MCF 10A (cell line): ENCODE measurements at regions not wholly inside any gene's neighbourhood (a gene's known extent, or its start where the extent isn't known, plus 50 kb on each side); places are given as distances from the start of the nearest gene placed in this dataset.

ENCODE experiments used
- BruUV-seq: library from RNA; stranded (reverse); fragments of 400-500 nt; replicated peaks from 2 replicates; lab custom pipeline; 2021; lab: Mats Ljungman, UMichigan
- CTCF ChIA-PET: fragments of 300-600 bp; sonication (Branson Sonifier 250); formaldehyde crosslinking; extraction: SDS; loops from one replicate; lab custom pipeline; 2021; ENCODE audit warnings: antibody characterized with exemption, inconsistent platforms; lab: Yijun Ruan, JAX
- POLR2A ChIA-PET: fragments of 300-600, 350-650 bp; sonication (Branson Sonifier 250); formaldehyde crosslinking; extraction: SDS; loops from one replicate; lab custom pipeline; 2020; ENCODE audit warnings: antibody characterized with exemption, inconsistent platforms; lab: Yijun Ruan, JAX
- DNase-seq: peaks from one replicate; pipeline ENCODE4 v3.0.0-alpha.2; 2018; ENCODE audit not compliant: unreplicated experiment
- H3K27ac Mint-ChIP-seq: one replicate; pipeline ENCODE4 v1.8.0; 2022; ENCODE audit warnings: mild to moderate bottlenecking, low read depth, mixed read lengths; ENCODE audit not compliant: unreplicated experiment
- H3K27me3 Mint-ChIP-seq: one replicate; pipeline ENCODE4 v1.8.0; 2022; ENCODE audit warnings: mixed read lengths; ENCODE audit not compliant: insufficient read depth, unreplicated experiment
- H3K36me3 Mint-ChIP-seq: one replicate; pipeline ENCODE4 v1.8.0; 2022; ENCODE audit warnings: mild to moderate bottlenecking, moderate library complexity, mixed read lengths; ENCODE audit not compliant: insufficient read depth, unreplicated experiment
- H3K4me1 Mint-ChIP-seq: one replicate; pipeline ENCODE4 v1.8.0; 2022; ENCODE audit warnings: mixed read lengths; ENCODE audit not compliant: insufficient read depth, unreplicated experiment
- H3K4me3 Mint-ChIP-seq: one replicate; pipeline ENCODE4 v1.8.0; 2022; ENCODE audit warnings: mild to moderate bottlenecking, moderate library complexity, mixed read lengths; ENCODE audit not compliant: unreplicated experiment
- H3K9me3 Mint-ChIP-seq: one replicate; pipeline ENCODE4 v1.8.0; 2022; ENCODE audit warnings: mixed read lengths; ENCODE audit not compliant: unreplicated experiment
- intact Hi-C: fragments of 100-400 bp; cut with micrococcal nuclease; formaldehyde crosslinking; loops from 2 replicates; pipeline ENCODE4 v1.14.1; 2022
- TF ChIP-seq, protein P1 (sequence below): fragments of 200-600 bp; IDR thresholded peaks from one replicate; pipeline ENCODE4 v1.8.0; 2022; ENCODE audit warnings: antibody characterized with exemption, mild to moderate bottlenecking; ENCODE audit not compliant: unreplicated experiment

DNA sequence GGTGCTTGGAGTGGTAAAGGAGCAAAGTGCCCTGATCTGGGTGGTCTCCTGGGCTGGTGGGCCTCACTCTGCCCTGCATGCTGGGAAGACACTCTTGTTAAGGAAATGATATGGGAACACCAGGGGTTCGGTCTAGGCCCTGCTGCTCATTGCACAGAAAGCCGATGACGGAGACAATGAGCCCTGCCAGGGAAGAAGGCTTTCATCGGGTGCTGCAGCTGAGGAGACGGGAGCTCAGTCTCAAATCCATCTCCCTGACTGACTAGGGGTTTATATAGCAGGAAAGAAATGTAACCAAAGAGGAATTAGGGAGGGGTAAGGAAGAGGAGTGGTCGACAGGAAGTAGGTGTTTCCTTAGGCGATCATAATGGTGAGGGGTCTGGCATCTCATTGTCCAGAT lies 253.4 kb downstream of the TEX29 start:
- CTCF ChIA-PET: no interaction called here
- H3K9me3 Mint-ChIP-seq: peaks cover 34% of the 10 kb centered on the region
- no peaks in the 10 kb centered on the region for H3K27me3 Mint-ChIP-seq
- H3K4me1 Mint-ChIP-seq: no peaks in the 10 kb centered on the region
- H3K4me3 Mint-ChIP-seq: no peak overlapping the region
- no peak for DNase-seq
- no peaks in the 10 kb centered on the region for H3K36me3 Mint-ChIP-seq
- POLR2A ChIA-PET: no interaction called here
- no peak overlapping the region for H3K27ac Mint-ChIP-seq
- TF ChIP-seq, protein P1, sequence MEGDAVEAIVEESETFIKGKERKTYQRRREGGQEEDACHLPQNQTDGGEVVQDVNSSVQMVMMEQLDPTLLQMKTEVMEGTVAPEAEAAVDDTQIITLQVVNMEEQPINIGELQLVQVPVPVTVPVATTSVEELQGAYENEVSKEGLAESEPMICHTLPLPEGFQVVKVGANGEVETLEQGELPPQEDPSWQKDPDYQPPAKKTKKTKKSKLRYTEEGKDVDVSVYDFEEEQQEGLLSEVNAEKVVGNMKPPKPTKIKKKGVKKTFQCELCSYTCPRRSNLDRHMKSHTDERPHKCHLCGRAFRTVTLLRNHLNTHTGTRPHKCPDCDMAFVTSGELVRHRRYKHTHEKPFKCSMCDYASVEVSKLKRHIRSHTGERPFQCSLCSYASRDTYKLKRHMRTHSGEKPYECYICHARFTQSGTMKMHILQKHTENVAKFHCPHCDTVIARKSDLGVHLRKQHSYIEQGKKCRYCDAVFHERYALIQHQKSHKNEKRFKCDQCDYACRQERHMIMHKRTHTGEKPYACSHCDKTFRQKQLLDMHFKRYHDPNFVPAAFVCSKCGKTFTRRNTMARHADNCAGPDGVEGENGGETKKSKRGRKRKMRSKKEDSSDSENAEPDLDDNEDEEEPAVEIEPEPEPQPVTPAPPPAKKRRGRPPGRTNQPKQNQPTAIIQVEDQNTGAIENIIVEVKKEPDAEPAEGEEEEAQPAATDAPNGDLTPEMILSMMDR: no peak
- BruUV-seq: no TSS peak
- intact Hi-C loops: no loop called here

DNA sequence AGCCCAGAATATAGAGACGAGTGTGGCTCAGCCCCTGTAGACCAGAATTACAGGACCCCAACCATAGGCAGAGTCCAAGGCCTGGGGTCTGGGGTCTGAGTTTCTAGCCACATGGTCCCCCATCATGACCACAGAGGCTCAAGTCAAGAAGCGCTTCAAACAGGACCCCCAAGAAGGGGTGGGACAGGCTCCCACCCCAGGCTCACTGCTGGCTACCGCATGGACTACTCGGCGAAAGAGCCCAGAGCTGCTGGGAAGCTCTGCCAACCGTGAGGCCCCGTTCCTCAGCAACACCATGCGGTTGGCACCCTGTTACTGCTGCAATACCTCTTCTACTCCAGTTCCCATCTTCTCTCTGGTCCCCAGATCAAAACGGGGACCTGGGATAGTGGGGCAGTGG lies 254.8 kb downstream of the TEX29 start:
- no peaks in the 10 kb centered on the region for H3K4me1 Mint-ChIP-seq

DNA sequence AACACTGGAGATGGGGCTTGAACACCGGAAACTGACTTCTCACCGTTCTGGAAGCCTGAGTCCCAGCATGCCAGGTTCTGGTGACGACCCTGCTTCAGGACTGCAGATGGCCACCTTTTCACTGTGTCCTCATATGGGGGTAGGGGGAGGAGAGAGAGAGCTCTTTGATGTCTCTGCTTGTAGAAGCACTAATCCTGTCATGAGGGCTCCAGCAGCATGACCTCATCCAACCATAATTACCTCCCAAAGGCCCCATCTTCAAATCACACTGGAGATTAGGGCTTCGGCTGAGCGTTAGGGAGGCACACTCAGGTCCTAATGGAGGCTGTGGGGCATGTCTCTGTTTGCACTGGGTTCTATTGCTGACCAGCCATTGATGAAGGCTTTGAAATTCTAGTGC lies 255.3 kb downstream of the TEX29 start:
- H3K9me3 Mint-ChIP-seq: peaks cover 28% of the 10 kb centered on the region
- intact Hi-C loops: no loop called here
- H3K4me1 Mint-ChIP-seq: no peaks in the 10 kb centered on the region
- H3K27me3 Mint-ChIP-seq: no peaks in the 10 kb centered on the region
- ChIA-PET POLR2A (interaction anchor here (1.0 kb wide), 1 partner anchor 9 kb away, joined by 3 read pairs; no protein-coding TSS in a partner anchor), CTCF (no interaction called here)
- no peak for DNase-seq
- no peak overlapping the region for H3K4me3 Mint-ChIP-seq
- no TSS peak for BruUV-seq
- no peak overlapping the region for H3K27ac Mint-ChIP-seq
- H3K36me3 Mint-ChIP-seq: no peaks in the 10 kb centered on the region
- TF ChIP-seq, protein P1: no peak

More for the DNA sequence above, 254.8 kb downstream of the TEX29 start:
- Mint-ChIP-seq H3K4me3 (no peak overlapping the region), H3K27ac (no peak overlapping the region), H3K27me3 (no peaks in the 10 kb centered on the region), H3K36me3 (no peaks in the 10 kb centered on the region), H3K9me3 (peaks cover 29% of the 10 kb centered on the region)
- ChIA-PET CTCF (no interaction called here), POLR2A (no interaction called here)
- intact Hi-C loops: no loop called here
- TF ChIP-seq, protein P1: no peak
- no TSS peak for BruUV-seq
- DNase-seq: no peak

DNA sequence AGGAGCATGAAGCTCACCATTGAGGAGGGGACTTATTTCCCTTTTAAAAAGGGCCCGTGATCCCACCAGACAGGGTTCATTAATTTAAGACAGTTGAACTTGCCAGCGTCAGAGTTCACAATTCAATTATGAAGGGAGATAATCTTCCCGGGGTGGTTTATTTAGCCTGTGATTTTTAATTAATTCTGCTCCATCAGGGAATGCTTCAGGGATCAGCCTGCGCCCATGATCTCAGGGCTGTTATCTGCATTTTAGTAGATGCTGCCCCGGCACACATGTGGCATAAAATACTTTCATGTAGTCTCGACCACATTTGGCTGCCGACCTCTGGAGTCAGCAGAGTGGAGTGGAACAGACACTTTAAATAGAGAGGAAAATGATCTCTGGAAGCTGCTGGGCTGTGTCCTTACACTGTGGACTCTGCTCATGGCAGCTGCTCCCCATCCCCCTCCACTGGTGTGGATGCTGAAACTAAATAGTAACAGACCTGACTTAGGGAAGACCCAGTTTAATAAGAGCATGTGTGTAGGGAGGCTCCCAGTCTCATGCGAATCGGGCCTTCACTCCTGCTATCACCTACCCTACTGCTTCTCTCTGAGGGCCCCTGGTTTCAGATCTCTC lies 256.9 kb downstream of the TEX29 start:
- no peaks in the 10 kb centered on the region for H3K27me3 Mint-ChIP-seq
- H3K4me1 Mint-ChIP-seq: no peaks in the 10 kb centered on the region
- ChIA-PET POLR2A (interaction anchor here (0.7 kb wide), 1 partner anchor 112 kb away, joined by 3 read pairs; no protein-coding TSS in a partner anchor), CTCF (no interaction called here)
- H3K4me3 Mint-ChIP-seq: no peak overlapping the region
- H3K9me3 Mint-ChIP-seq: peaks cover 35% of the 10 kb centered on the region
- no peak overlapping the region for H3K27ac Mint-ChIP-seq
- DNase-seq: no peak
- no TSS peak for BruUV-seq
- no peaks in the 10 kb centered on the region for H3K36me3 Mint-ChIP-seq
- intact Hi-C loops: no loop called here
- TF ChIP-seq, protein P1: no peak
